GM18951 (cell line): ENCODE measurements at regions not wholly inside any gene's neighbourhood (a gene's known extent, or its start where the extent isn't known, plus 50 kb on each side); places are given as distances from the start of the nearest gene placed in this dataset.
"Not testable (repeated sequence)": the region's sequence is repeated elsewhere in the genome, so short reads cannot be mapped to it uniquely, and the experiment has no call there.

Experiments
- POLR2A ChIP-seq: IDR thresholded peaks from 4 replicates; pipeline ENCODE4 v1.6.1; 2011; ENCODE audit warnings: mild to moderate bottlenecking; ENCODE audit not compliant: insufficient read length, insufficient read depth; ENCODE audit errors: extremely low read depth
- in situ Hi-C: fragments of 300-500 bp; cut with MboI; formaldehyde crosslinking; loops from one replicate; pipeline ENCODE4 v1.12.0; 2022; ENCODE audit warnings: low sequenced_read_pairs, mixed read lengths, inconsistent platforms; ENCODE audit not compliant: unreplicated experiment

DNA sequence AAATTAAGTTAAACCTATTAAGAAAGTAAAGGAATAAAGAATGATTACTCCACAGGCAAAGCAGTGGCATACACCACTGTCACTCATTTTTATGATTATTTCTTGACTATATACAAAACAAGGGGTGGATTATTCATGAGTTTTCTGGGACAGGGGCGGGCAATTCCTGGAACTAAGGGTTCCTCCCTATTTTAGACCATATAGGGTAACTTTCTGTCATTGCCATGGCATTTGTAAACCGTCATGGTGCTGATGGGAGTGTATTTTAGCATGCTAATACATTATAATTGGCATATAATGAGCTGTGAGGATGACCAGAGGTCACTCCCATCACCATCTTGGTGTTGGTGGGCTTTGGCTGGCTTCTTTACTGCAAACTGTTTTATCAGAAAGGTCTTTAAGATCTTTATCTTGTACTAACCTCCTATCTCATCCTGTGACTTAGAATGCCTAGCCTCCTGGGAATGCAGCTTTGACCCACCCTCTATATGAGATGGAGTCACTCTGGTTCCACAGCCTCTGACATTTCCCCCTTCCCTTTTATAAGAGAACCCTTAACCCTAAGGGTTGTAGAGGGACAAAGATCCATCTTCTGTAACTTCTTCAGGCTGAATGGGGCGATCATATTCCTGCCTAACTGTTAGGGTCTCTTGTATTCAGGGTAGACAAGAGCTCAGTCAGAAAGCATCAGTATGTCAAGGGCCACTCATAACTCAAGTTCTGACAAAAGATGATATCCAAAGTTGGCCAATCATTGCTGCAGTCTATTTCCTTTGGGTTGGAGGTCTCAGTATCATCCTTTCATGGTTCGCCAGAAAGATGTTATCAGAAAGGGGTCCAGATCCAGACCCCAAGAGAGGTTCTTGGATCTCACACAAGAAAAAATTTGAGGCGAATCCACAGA lies 79.5 kb upstream of the LIPC start:
- in situ Hi-C loops: no loop called here
- no peak for TF ChIP-seq POLR2A

DNA sequence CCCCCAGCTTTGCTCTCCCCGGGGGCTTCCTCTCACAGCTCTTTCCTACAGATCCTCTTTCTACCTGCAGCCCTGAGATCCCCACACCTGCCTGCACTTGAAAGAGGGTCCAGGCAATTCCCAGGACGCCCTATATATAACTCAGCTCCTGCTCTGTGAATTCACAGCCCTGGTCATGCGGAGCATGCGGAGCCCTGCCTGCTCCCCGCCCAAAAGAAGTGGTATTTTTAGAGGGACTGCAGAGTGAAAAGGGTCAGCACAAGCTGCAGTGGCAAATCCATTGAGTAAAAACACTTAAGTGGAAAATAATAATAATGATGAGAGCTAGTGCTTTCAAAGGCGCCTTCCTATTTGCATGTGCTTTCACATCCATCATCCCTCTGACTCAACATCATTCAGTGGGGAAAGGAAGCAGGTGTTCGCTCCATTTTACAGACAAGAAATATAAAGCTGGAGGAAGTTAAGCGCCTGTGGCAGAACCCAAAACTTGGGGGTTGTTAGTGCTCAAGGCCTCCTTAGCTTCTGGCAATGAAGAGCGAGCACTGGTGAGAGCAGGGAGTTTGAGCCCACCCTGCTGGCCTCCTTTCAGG lies 76.3 kb upstream of the LIPC start:
- in situ Hi-C loops: no loop called here
- TF ChIP-seq POLR2A: no peak

- in situ Hi-C loops: no loop called here
- TF ChIP-seq POLR2A: no peak
These were observed 75.8 kb upstream of the LIPC start for GRCh38 chr15:58355973-58356372.

DNA sequence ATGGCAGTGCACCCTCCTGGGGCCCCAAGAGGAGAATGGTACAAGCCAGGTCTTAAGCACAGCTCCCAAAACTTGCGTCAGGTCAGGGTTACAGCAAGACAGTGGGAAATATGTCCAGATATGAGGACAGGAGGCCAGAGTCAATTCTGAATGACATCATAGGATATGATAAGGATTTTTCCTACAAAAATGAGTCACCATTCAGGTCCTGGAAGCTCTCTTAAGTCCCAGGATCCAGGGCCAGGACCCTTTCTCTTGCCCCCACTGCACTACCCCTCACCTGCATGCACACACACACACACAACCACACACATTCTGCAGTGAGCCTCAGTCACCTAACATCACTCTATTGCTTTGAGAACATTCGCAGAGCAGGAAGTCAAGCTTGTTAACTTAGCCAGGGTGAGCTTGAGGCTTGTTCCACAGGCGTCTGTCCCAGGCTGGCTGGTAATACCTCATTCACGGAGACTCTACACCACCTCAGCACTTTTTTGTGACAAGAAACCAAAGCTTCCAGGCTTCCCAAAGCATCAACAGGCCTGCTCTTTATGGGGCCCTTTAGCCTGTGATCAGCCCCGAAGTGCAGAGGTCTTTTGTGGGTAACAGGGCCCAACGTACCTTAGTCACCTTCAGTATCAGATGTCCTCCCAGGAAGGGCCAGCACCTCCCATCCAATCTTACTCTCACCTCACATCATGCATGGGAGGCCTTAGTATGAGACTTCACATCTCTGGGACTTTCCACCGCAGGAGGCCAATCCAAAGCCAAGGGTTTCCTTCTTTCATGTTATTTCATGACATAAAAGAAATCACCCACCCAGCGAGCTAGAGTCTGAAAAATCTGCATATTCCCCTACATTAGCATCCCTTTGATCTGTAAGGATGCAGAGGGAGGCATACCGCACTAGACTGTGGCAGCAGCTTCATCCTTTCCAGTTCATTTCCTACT lies 74.0 kb upstream of the LIPC start:
- in situ Hi-C loops: no loop called here
- no peak for TF ChIP-seq POLR2A

GRCh38 chr15:58360421-58361090 lies 71.2 kb upstream of the LIPC start:
- TF ChIP-seq POLR2A: no peak
- in situ Hi-C loops: no loop called here

GRCh38 chr15:58361273-58361759 lies 70.5 kb upstream of the LIPC start:
- no peak for TF ChIP-seq POLR2A
- in situ Hi-C loops: no loop called here

DNA sequence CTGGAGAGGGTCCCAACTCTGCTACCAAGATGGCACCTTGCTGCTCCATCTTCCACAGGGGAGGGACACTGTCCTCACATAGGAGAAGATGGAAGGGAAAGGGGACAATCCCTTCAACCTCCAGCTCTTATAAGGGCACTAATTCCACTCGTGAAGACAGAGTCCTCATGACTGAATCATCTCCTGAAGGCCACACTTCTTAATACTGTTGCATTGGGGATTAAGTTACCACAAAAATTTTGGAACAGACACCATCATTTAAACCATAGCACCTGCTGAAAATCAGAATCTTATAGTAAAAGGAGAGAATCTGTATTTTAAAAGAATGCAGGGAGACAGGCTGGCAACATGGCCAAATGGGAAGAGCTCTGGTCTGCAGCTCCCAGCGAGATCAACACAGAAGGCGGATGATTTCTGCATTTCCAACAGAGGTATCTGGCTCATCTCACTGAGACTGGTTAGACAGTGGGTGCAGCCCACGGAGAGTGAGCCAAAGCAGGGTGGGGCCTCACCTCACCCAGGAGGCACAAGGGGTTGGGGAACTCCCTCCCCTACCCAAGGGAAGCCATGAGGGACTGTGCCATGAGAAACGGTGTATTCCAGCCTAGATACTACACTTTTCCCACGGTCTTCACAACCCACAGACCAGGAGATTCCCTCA lies 69.4 kb upstream of the LIPC start:
- no peak for TF ChIP-seq POLR2A
- in situ Hi-C loops: no loop called here

DNA sequence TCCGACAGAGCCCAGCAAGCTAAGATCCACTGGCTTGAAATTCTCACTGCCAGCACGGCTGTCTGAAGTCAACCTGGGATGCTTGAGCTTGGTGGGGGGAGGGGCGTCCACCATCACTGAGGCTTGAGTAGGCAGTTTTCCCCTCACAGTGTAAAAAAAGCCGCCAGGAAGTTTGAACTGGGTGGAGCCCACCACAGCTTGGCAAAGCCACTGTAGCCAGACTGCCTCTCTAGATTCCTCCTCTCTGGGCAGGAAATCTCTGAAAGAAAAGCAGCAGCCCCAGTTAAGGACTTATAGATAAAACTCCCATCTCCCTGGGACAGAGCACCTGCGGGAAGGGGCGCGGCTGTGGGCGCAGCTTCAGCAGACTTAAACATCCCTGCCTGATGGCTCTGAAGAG lies 68.7 kb upstream of the LIPC start:
- in situ Hi-C loops: not testable (repeated sequence)

GRCh38 chr15:58363673-58364072 lies 68.1 kb upstream of the LIPC start:
- in situ Hi-C loops: not testable (repeated sequence)

DNA sequence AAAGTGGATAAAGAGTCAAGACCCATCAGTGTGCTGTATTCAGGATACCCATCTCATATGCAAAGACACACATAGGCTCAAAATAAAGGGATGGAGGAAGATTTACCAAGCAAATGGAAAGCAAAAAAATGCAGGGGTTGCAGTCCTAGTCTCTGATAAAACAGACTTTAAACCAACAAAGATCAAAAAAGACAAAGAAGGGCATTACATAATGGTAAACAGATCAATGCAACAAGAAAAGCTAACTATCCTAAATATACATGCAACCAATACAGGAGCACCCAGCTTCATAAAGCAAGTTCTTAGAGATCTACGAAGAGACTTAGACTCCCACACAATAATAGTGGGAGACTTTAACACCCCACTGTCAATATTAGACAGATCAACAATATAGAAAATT lies 66.7 kb upstream of the LIPC start:
- in situ Hi-C loops: not testable (repeated sequence)

DNA sequence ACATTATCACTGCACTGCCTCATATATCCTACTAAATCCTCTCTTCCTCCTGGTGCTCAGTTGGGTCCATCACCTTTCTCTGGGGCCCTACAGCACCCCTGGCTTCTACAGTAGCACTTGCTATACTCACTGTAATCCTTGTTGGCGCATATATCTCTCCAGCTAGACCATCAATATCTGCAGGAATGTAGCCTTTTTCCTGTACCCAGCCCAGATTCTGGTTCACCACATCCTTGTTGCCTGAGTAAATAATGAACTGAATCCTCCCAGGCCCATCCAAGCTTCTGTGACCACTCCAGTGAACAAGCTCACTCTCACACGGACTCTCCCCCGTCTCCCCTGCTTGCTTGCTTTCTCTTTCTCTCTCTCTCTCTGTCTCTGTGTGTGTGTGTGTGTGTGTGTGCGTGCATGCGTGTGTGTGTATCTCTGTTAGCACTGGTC lies 62.5 kb upstream of the LIPC start:
- in situ Hi-C loops: no loop called here
- no peak for TF ChIP-seq POLR2A

DNA sequence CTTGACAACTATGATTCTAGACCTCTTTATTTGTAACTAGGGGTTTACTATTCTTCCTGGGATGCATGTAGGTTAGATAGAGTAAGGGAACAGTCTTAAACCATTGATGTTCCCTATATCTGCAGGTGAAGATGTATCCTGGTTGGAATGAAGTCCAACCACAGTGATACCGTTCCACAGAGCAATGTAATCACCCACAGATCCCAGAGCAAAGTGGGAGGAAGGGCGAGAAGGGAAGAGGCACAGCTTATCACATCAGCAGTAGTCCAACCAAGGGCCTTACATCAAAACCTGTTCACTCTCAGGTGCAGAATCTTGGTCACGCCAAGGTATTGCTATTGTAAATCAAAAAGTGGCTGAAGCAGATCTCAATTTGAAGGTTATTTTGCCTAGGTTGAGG lies 61.8 kb upstream of the LIPC start:
- TF ChIP-seq POLR2A: no peak

DNA sequence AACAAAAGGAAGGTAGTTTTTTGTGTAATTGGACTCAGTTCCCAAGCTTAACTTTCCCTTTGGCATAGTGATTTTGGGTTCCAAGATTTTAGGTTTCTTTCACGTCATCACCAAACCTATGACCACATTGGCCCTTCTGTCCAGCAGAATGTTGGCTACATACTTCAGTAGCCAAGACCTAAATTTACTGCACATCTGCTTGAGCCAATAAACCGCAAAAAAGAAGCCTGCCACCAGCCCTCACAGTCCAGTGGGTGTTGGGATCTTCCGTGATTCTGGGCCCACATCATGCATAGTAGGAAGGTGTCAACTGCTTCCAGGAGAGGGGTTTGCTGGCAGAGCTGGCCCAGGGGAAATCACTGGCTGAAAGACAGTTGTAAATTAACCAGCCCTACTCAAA lies 57.6 kb upstream of the LIPC start:
- no peak for TF ChIP-seq POLR2A
- in situ Hi-C loops: no loop called here

More for the DNA sequence above, 61.8 kb upstream of the LIPC start:
- in situ Hi-C loops: no loop called here
